Nephron progenitor cell (in vitro differentiated cells): ENCODE measurements at regions not wholly inside any gene's neighbourhood (a gene's known extent, or its start where the extent isn't known, plus 50 kb on each side); places are given as distances from the start of the nearest gene placed in this dataset.

Experiments
- DNase-seq: peaks from one replicate; pipeline ENCODE4 v3.0.0; 2021
- H3K27ac Mint-ChIP-seq: 2 replicates; pipeline ENCODE4 v1.8.0; 2021; ENCODE audit warnings: mild to moderate bottlenecking, moderate library complexity, mixed read lengths
- H3K27me3 Mint-ChIP-seq: 2 replicates; pipeline ENCODE4 v1.8.0; 2021; ENCODE audit warnings: mild to moderate bottlenecking, low read depth, mixed read lengths; ENCODE audit not compliant: poor library complexity
- H3K36me3 Mint-ChIP-seq: 2 replicates; pipeline ENCODE4 v1.8.0; 2021; ENCODE audit warnings: low read depth, mixed read lengths
- H3K4me1 Mint-ChIP-seq: 2 replicates; pipeline ENCODE4 v1.8.0; 2021; ENCODE audit warnings: mixed read lengths
- H3K4me3 Mint-ChIP-seq: 2 replicates; pipeline ENCODE4 v1.8.0; 2021; ENCODE audit warnings: mild to moderate bottlenecking, moderate library complexity, mixed read lengths
- H3K9me3 Mint-ChIP-seq: 2 replicates; pipeline ENCODE4 v1.8.0; 2021; ENCODE audit warnings: mild to moderate bottlenecking, moderate library complexity, mixed read lengths
- CTCF ChIP-seq: fragments of 200-600 bp; sonication (generic); IDR thresholded peaks from 2 replicates; pipeline ENCODE4 v1.5.0; 2021; ENCODE audit warnings: antibody characterized with exemption

- no peak for DNase-seq
- Mint-ChIP-seq H3K36me3 (no peaks in the 10 kb centered on the region), H3K27me3 (no peaks in the 10 kb centered on the region), H3K4me1 (no peaks in the 10 kb centered on the region), H3K27ac (no peak overlapping the region), H3K9me3 (peaks cover 9% of the 10 kb centered on the region), H3K4me3 (no peak overlapping the region)
- TF ChIP-seq CTCF, result no peak
These were observed 717.8 kb downstream of the SORCS3 start for GRCh38 chr10:105358911-105359310.

- Mint-ChIP-seq H3K27ac (no peak overlapping the region), H3K4me1 (peaks cover under 1% of the 10 kb centered on the region), H3K27me3 (no peaks in the 10 kb centered on the region), H3K36me3 (no peaks in the 10 kb centered on the region), H3K4me3 (no peak overlapping the region), H3K9me3 (peaks cover 8% of the 10 kb centered on the region)
- no peak for TF ChIP-seq CTCF
- DNase-seq, result no peak
These were observed 715.5 kb downstream of the SORCS3 start for GRCh38 chr10:105356626-105357025.

- Mint-ChIP-seq H3K27me3 (no peaks in the 10 kb centered on the region), H3K27ac (no peak overlapping the region), H3K4me3 (no peak overlapping the region), H3K4me1 (peaks cover 9% of the 10 kb centered on the region), H3K9me3 (no peaks in the 10 kb centered on the region), H3K36me3 (no peaks in the 10 kb centered on the region)
- TF ChIP-seq CTCF, result no peak
- DNase-seq, result no peak
These were observed 712.9 kb downstream of the SORCS3 start for GRCh38 chr10:105354010-105354409.

GRCh38 chr10:105352827-105353226 lies 711.7 kb downstream of the SORCS3 start:
- DNase-seq, result no peak
- Mint-ChIP-seq H3K9me3 (no peaks in the 10 kb centered on the region), H3K27me3 (no peaks in the 10 kb centered on the region), H3K27ac (no peak overlapping the region), H3K36me3 (no peaks in the 10 kb centered on the region), H3K4me1 (peaks cover 9% of the 10 kb centered on the region), H3K4me3 (no peak overlapping the region)
- TF ChIP-seq CTCF, result no peak

GRCh38 chr10:105352281-105352680 lies 711.2 kb downstream of the SORCS3 start:
- no peak for DNase-seq
- TF ChIP-seq CTCF, result no peak
- peaks cover 9% of the 10 kb centered on the region for H3K4me1 Mint-ChIP-seq
- no peak overlapping the region for H3K27ac Mint-ChIP-seq
- H3K9me3 Mint-ChIP-seq, result no peaks in the 10 kb centered on the region
- H3K4me3 Mint-ChIP-seq, result no peak overlapping the region
- H3K36me3 Mint-ChIP-seq, result no peaks in the 10 kb centered on the region
- H3K27me3 Mint-ChIP-seq, result no peaks in the 10 kb centered on the region

- Mint-ChIP-seq H3K36me3 (no peaks in the 10 kb centered on the region), H3K9me3 (no peaks in the 10 kb centered on the region), H3K4me1 (peaks cover 9% of the 10 kb centered on the region), H3K27ac (no peak overlapping the region), H3K27me3 (peaks cover 4% of the 10 kb centered on the region), H3K4me3 (no peak overlapping the region)
- DNase-seq, result no peak
- TF ChIP-seq CTCF, result no peak
These were observed 710.1 kb downstream of the SORCS3 start for GRCh38 chr10:105351187-105351586.
